Activated CD4-positive, alpha-beta T cell treated with anti-CD3 and anti-CD28 coated beads, Interleukin-2, amount 50 U/mL, for 24 hours (primary cell): ENCODE measurements at regions not wholly inside any gene's neighbourhood (a gene's known extent, or its start where the extent isn't known, plus 50 kb on each side); places are given as distances from the start of the nearest gene placed in this dataset.

Experiments
- DNase-seq, 2 donors: peaks; one replicate each; pipeline ENCODE4 v3.0.0-alpha.2; 2020; ENCODE audit warnings: low read depth in 1 of 2, low spot score in 1 of 2

- peak in 1 of 2 donors; percentile 33 for DNase-seq
These were observed 199.5 kb upstream of the PLEKHG7 start for GRCh38 chr12:92503029-92503931.

- DNase-seq: no peak
These were observed 200.3 kb upstream of the PLEKHG7 start for GRCh38 chr12:92502417-92503028.

- DNase-seq: no peak
These were observed 206.0 kb upstream of the PLEKHG7 start for GRCh38 chr12:92496790-92497189.

- DNase-seq: no peak
These were observed 207.7 kb upstream of the PLEKHG7 start for GRCh38 chr12:92495108-92495507.

- DNase-seq: no peak
These were observed 209.0 kb upstream of the PLEKHG7 start for GRCh38 chr12:92493816-92494215.

GRCh38 chr12:92492995-92493394 is 209.8 kb upstream of the PLEKHG7 start:
- DNase-seq: no peak

GRCh38 chr12:92492291-92492690 is 210.5 kb upstream of the PLEKHG7 start:
- DNase-seq: no peak

- no peak for DNase-seq
These were observed 213.0 kb upstream of the PLEKHG7 start for GRCh38 chr12:92489781-92490180.

- no peak for DNase-seq
These were observed 214.1 kb upstream of the PLEKHG7 start for GRCh38 chr12:92488735-92489134.

GRCh38 chr12:92487138-92487485 is 215.7 kb upstream of the PLEKHG7 start:
- no peak for DNase-seq

GRCh38 chr12:92486443-92487137 is 216.2 kb upstream of the PLEKHG7 start:
- no peak for DNase-seq

GRCh38 chr12:92485351-92486348 is 217.1 kb upstream of the PLEKHG7 start:
- no peak for DNase-seq

GRCh38 chr12:92482599-92482998 is 220.2 kb upstream of the PLEKHG7 start:
- no peak for DNase-seq

- DNase-seq: no peak
These were observed 221.7 kb upstream of the PLEKHG7 start for GRCh38 chr12:92481066-92481465.

- no peak for DNase-seq
These were observed 224.1 kb upstream of the PLEKHG7 start for GRCh38 chr12:92478692-92479091.

- no peak for DNase-seq
These were observed 225.9 kb upstream of the PLEKHG7 start for GRCh38 chr12:92476844-92477243.

- DNase-seq: no peak
These were observed 229.2 kb upstream of the PLEKHG7 start for GRCh38 chr12:92473564-92473963.

GRCh38 chr12:92472201-92472600 is 230.6 kb upstream of the PLEKHG7 start:
- no peak for DNase-seq

GRCh38 chr12:92471551-92471950 is 231.2 kb upstream of the PLEKHG7 start:
- DNase-seq: no peak

GRCh38 chr12:92470608-92471021 is 232.2 kb upstream of the PLEKHG7 start:
- DNase-seq: peak in 1 of 2 donors; percentile 69

GRCh38 chr12:92469837-92470236 is 233.0 kb upstream of the PLEKHG7 start:
- no peak for DNase-seq
